H9 (cell line): ENCODE measurements at regions not wholly inside any gene's neighbourhood (a gene's known extent, or its start where the extent isn't known, plus 50 kb on each side); places are given as distances from the start of the nearest gene placed in this dataset.

Experiments
- DNase-seq: peaks from one replicate; pipeline ENCODE4 v3.0.0-alpha.2; 2017
- H2AFZ ChIP-seq: one replicate; pipeline ENCODE4 v1.6.1; 2013; ENCODE audit warnings: mild to moderate bottlenecking, low read length, control low read depth, moderate library complexity
- H2AK5ac ChIP-seq: 2 replicates; pipeline ENCODE4 v1.6.1; 2013; ENCODE audit warnings: low read length, control low read depth, mixed read lengths; ENCODE audit not compliant: insufficient read length
- H2BK120ac ChIP-seq: one replicate; pipeline ENCODE4 v1.6.1; 2013; ENCODE audit warnings: low read depth, mild to moderate bottlenecking, low read length, control low read depth, inconsistent platforms; ENCODE audit not compliant: poor library complexity, severe bottlenecking
- H2BK12ac ChIP-seq: 2 replicates; pipeline ENCODE4 v1.6.1; 2013; ENCODE audit warnings: low read length, control low read depth, mixed read lengths, low read depth; ENCODE audit not compliant: insufficient read length
- H2BK15ac ChIP-seq: 2 replicates; pipeline ENCODE4 v1.6.1; 2013; ENCODE audit warnings: low read depth, low read length, control low read depth
- H2BK20ac ChIP-seq: one replicate; pipeline ENCODE4 v1.6.1; 2013; ENCODE audit warnings: low read depth, mild to moderate bottlenecking, low read length, control low read depth, inconsistent platforms; ENCODE audit not compliant: poor library complexity, severe bottlenecking
- H2BK5ac ChIP-seq: 2 replicates; pipeline ENCODE4 v1.6.1; 2013; ENCODE audit warnings: low read length, control low read depth, mixed read lengths; ENCODE audit not compliant: insufficient read length
- H3K14ac ChIP-seq: 2 replicates; pipeline ENCODE4 v1.6.1; 2013; ENCODE audit warnings: low read length, control low read depth; ENCODE audit not compliant: insufficient read depth
- H3K18ac ChIP-seq: 2 replicates; pipeline ENCODE4 v1.6.1; 2013; ENCODE audit warnings: low read depth, mild to moderate bottlenecking, mixed read lengths, low read length, control low read depth; ENCODE audit not compliant: insufficient read length
- H3K23ac ChIP-seq: 2 replicates; pipeline ENCODE4 v1.6.1; 2013; ENCODE audit warnings: low read length, control low read depth, mixed read lengths, low read depth; ENCODE audit not compliant: insufficient read length
- H3K23me2 ChIP-seq: 2 replicates; pipeline ENCODE4 v1.6.1; 2013; ENCODE audit warnings: low read depth, mild to moderate bottlenecking, mixed read lengths, low read length, control low read depth; ENCODE audit not compliant: insufficient read length, poor library complexity, severe bottlenecking
- H3K27ac ChIP-seq: 2 replicates; pipeline ENCODE4 v1.5.1; 2013; ENCODE audit warnings: low read length, control low read depth, mixed read lengths, low read depth; ENCODE audit not compliant: insufficient read length
- H3K27me3 ChIP-seq: 2 replicates; pipeline ENCODE4 v1.6.1; 2013; ENCODE audit warnings: low read length, control low read depth, inconsistent platforms; ENCODE audit not compliant: insufficient read depth
- H3K4ac ChIP-seq: 2 replicates; pipeline ENCODE4 v1.6.1; 2013; ENCODE audit warnings: low read depth, mild to moderate bottlenecking, control low read depth, inconsistent platforms, low read length, moderate library complexity
- H3K4me1 ChIP-seq: 2 replicates; pipeline ENCODE4 v1.6.1; 2013; ENCODE audit warnings: low read length, control low read depth, inconsistent platforms; ENCODE audit not compliant: insufficient read depth
- H3K4me2 ChIP-seq: 2 replicates; pipeline ENCODE4 v1.6.1; 2013; ENCODE audit warnings: low read length, control low read depth, mixed read lengths; ENCODE audit not compliant: insufficient read length, insufficient read depth
- H3K56ac ChIP-seq: 2 replicates; pipeline ENCODE4 v1.6.1; 2013; ENCODE audit warnings: low read depth, mild to moderate bottlenecking, mixed read lengths, low read length, control low read depth; ENCODE audit not compliant: insufficient read length
- H3K79me1 ChIP-seq: 2 replicates; pipeline ENCODE4 v1.6.1; 2013; ENCODE audit warnings: low read depth, mild to moderate bottlenecking, moderate library complexity, low read length, control low read depth, inconsistent platforms; ENCODE audit not compliant: insufficient read depth, poor library complexity, severe bottlenecking
- H3K79me2 ChIP-seq: 2 replicates; pipeline ENCODE4 v1.6.1; 2013; ENCODE audit warnings: low read length, control low read depth, inconsistent platforms; ENCODE audit not compliant: insufficient read depth
- H3K9ac ChIP-seq: 2 replicates; pipeline ENCODE4 v1.6.1; 2013; ENCODE audit warnings: low read length, control low read depth, mixed read lengths; ENCODE audit not compliant: insufficient read length; ENCODE audit errors: extremely low read depth
- H3K9me3 ChIP-seq: one replicate; pipeline ENCODE4 v1.6.1; 2013; ENCODE audit warnings: low read depth, low read length, inconsistent platforms; ENCODE audit not compliant: control insufficient read depth
- H3T11ph ChIP-seq: one replicate; pipeline ENCODE4 v1.6.1; 2013; ENCODE audit warnings: mild to moderate bottlenecking, low read length, control low read depth, inconsistent platforms
- H4K20me1 ChIP-seq: one replicate; pipeline ENCODE4 v1.6.1; 2013; ENCODE audit not compliant: control insufficient read depth, insufficient read length, insufficient read depth
- H4K5ac ChIP-seq: 2 replicates; pipeline ENCODE4 v1.6.1; 2013; ENCODE audit warnings: low read depth, mild to moderate bottlenecking, mixed read lengths, low read length, control low read depth; ENCODE audit not compliant: insufficient read length
- H4K8ac ChIP-seq: replicated peaks from 2 replicates; pipeline ENCODE4 v1.6.1; 2013; ENCODE audit warnings: low read length, control low read depth, mixed read lengths, low read depth; ENCODE audit not compliant: insufficient read length
- H4K91ac ChIP-seq: 2 replicates; pipeline ENCODE4 v1.6.1; 2013; ENCODE audit warnings: low read depth, mild to moderate bottlenecking, moderate library complexity, mixed read lengths, low read length, control low read depth; ENCODE audit not compliant: insufficient read length
- H3K27ac Mint-ChIP-seq, 3 experiments: 2 replicates in 2 of 3; 3 replicates in 1 of 3; pipeline ENCODE4 v1.8.0; 2020 to 2021; ENCODE audit warnings: mixed read lengths in 3 of 3, mild to moderate bottlenecking in 1 of 3, moderate library complexity in 1 of 3
- H3K27me3 Mint-ChIP-seq: 2 replicates; pipeline ENCODE4 v1.8.0; 2021; ENCODE audit warnings: low read depth, mild to moderate bottlenecking, moderate library complexity, mixed read lengths
- H3K36me3 Mint-ChIP-seq, 3 experiments: 2 replicates in 2 of 3; 3 replicates in 1 of 3; pipeline ENCODE4 v1.8.0; 2020 to 2021; ENCODE audit warnings: low read depth in 3 of 3, mixed read lengths in 3 of 3; ENCODE audit not compliant: insufficient read depth in 1 of 3
- H3K4me1 Mint-ChIP-seq, 2 experiments: 2 replicates each; pipeline ENCODE4 v1.8.0; 2020; ENCODE audit warnings: mixed read lengths in 2 of 2
- H3K4me3 Mint-ChIP-seq, 2 experiments: 2 replicates in 1 of 2; 3 replicates in 1 of 2; pipeline ENCODE4 v1.8.0; 2020 to 2021; ENCODE audit warnings: mild to moderate bottlenecking in 2 of 2, mixed read lengths in 2 of 2, moderate library complexity in 1 of 2
- H3K9me3 Mint-ChIP-seq, 2 experiments: 2 replicates in 1 of 2; 3 replicates in 1 of 2; pipeline ENCODE4 v1.8.0; 2020; ENCODE audit warnings: mild to moderate bottlenecking in 2 of 2, mixed read lengths in 2 of 2, moderate library complexity in 1 of 2
- TF ChIP-seq, protein P1 (sequence below): fragments of 200-600 bp; sonication (generic); conservative IDR thresholded peaks from 3 replicates; pipeline ENCODE4 v1.8.0; 2021; ENCODE audit warnings: antibody characterized with exemption, mild to moderate bottlenecking

DNA sequence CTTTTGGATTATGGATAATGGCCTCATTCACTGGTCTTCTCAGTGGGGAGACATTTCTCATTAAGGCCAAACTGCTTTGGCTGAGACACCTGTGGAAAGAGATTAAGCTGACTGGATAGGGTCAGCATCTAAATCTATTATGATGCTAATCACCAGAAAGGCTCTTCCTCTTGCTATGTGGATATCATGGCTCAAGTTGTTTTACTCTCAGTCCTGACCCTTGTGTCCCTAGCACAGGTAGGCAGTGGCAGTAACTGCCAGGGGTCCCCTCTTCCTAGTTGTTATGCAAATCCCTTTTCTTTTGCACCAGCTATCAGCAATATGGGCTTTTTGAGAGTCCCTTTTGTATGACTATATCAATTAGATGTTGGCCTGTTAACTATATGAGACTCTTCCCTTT is 335.7 kb upstream of the PLET1 start:
- H3K18ac ChIP-seq = no peak overlapping the region
- no peak overlapping the region for H2BK120ac ChIP-seq
- no peaks in the 10 kb centered on the region for H3K79me2 ChIP-seq
- no peaks in the 10 kb centered on the region for H3K27me3 ChIP-seq
- Mint-ChIP-seq H3K27ac (0 out of 7 replicates have a peak overlapping the region, but pooled peaks of 1 of the 3 experiments have one; percentile 11), H3K4me3 (no peak overlapping the region; a peak in 1 of 5 replicates), H3K4me1 (peaks cover 18 to 25% of the 10 kb centered on the region in 2 experiments), H3K9me3 (peaks cover 4 to 8% of the 10 kb centered on the region in 2 experiments), H3K27me3 (no peaks in the 10 kb centered on the region), H3K36me3 (peaks cover 2 to 11% (median 8%) of the 10 kb centered on the region in 3 experiments; a peak in 5 of 7 replicates)
- no peak overlapping the region for H3T11ph ChIP-seq
- H2BK5ac ChIP-seq = no peak overlapping the region
- no peak overlapping the region for H4K8ac ChIP-seq
- H2BK15ac ChIP-seq = no peak overlapping the region
- H3K4me1 ChIP-seq = peaks cover 9% of the 10 kb centered on the region; the same call in 1 of the 2 replicates
- no peak overlapping the region for H4K5ac ChIP-seq
- H2BK20ac ChIP-seq = no peak overlapping the region
- H2AFZ ChIP-seq = no peak overlapping the region
- H4K91ac ChIP-seq = no peak overlapping the region
- H3K27ac ChIP-seq = no peak overlapping the region
- H3K23ac ChIP-seq = no peak overlapping the region
- H2AK5ac ChIP-seq = no peak overlapping the region
- H3K56ac ChIP-seq = no peak overlapping the region
- no peaks in the 10 kb centered on the region for H3K23me2 ChIP-seq
- H3K4ac ChIP-seq = no peak overlapping the region
- DNase-seq = peak; percentile 41
- no peaks in the 10 kb centered on the region for H3K9me3 ChIP-seq
- H3K4me2 ChIP-seq = peak overlapping the region; percentile 37
- no peaks in the 10 kb centered on the region for H4K20me1 ChIP-seq
- H2BK12ac ChIP-seq = no peak overlapping the region
- TF ChIP-seq, protein P1, sequence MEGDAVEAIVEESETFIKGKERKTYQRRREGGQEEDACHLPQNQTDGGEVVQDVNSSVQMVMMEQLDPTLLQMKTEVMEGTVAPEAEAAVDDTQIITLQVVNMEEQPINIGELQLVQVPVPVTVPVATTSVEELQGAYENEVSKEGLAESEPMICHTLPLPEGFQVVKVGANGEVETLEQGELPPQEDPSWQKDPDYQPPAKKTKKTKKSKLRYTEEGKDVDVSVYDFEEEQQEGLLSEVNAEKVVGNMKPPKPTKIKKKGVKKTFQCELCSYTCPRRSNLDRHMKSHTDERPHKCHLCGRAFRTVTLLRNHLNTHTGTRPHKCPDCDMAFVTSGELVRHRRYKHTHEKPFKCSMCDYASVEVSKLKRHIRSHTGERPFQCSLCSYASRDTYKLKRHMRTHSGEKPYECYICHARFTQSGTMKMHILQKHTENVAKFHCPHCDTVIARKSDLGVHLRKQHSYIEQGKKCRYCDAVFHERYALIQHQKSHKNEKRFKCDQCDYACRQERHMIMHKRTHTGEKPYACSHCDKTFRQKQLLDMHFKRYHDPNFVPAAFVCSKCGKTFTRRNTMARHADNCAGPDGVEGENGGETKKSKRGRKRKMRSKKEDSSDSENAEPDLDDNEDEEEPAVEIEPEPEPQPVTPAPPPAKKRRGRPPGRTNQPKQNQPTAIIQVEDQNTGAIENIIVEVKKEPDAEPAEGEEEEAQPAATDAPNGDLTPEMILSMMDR = no peak
- H3K9ac ChIP-seq = no peak overlapping the region
- no peak overlapping the region for H3K14ac ChIP-seq
- no peaks in the 10 kb centered on the region for H3K79me1 ChIP-seq
